ENCODE measurements at regions not wholly inside any gene's neighbourhood (a gene's known extent, or its start where the extent isn't known, plus 50 kb on each side); places are given as distances from the start of the nearest gene placed in this dataset.

GRCh38 chr4:165686756-165687155 lies 186.3 kb upstream of the TLL1 start:
- Histone ChIP-seq H3K9me1 (replicated peaks; ENCODE audit: control insufficient read depth, extremely low read depth, insufficient read depth, low read length) (no peaks in the 10 kb centered on the region), H3K79me2 (ENCODE audit: control insufficient read depth, insufficient read depth, low read length) (no peaks in the 10 kb centered on the region), H2AFZ (ENCODE audit: low read depth, low read length) (no peak overlapping the region), H3K36me3 (ENCODE audit: control insufficient read depth in 2 of 2, extremely low read depth in 1 of 2, insufficient read depth in 2 of 2, low read length in 2 of 2) (no peaks in the 10 kb centered on the region), H3K4me1 (ENCODE audit: control insufficient read depth, extremely low read depth, insufficient read depth, low read length) (peaks cover 7% of the 10 kb centered on the region), H3K4me2 (ENCODE audit: insufficient read depth, low read length) (no peak overlapping the region), H3K9ac (replicated peaks; ENCODE audit: extremely low read depth, insufficient read depth, low read length) (no peak overlapping the region), H3K4me3 (replicated peaks in 1 of 3; ENCODE audit: insufficient read depth in 1 of 3, low read depth in 1 of 3, low read length in 3 of 3) (no peak overlapping the region), H4K20me1 (replicated peaks; ENCODE audit: control insufficient read depth, extremely low read depth, insufficient read depth, low read length) (no peaks in the 10 kb centered on the region), H3K27ac (ENCODE audit: insufficient read depth, low read depth, low read length) (no peak overlapping the region), H3K9me3 (replicated peaks; ENCODE audit: control insufficient read depth, insufficient read depth, low read length) (no peaks in the 10 kb centered on the region), H3K27me3 (ENCODE audit: control insufficient read depth in 2 of 2, insufficient read depth in 2 of 2, low read length in 2 of 2) (no peaks in the 10 kb centered on the region)
- CTCF ChIA-PET: interaction anchor here (1.1 kb wide), 1 partner anchor 107 kb away, joined by 3 read pairs; no protein-coding TSS in a partner anchor
- no TSS peak for BruUV-seq (replicated peaks)
- no peak for FAIRE-seq
- no peak for DNase-seq (ENCODE audit: low read depth, low spot score)
- dilution Hi-C loops (cut with MboI; ENCODE audit: extremely low pct_ligation_motif_present, low sequenced_read_pairs): no loop called here
- intact Hi-C loops (cut with micrococcal nuclease): no loop called here
- TF ChIP-seq FOS (IDR thresholded peaks at IDR 0.05; ENCODE audit: borderline replicate concordance, insufficient read depth, low read length) (no peak), CTCF (IDR thresholded peaks at IDR 0.05; ENCODE audit: extremely low read depth in 1 of 2, insufficient read depth in 1 of 2, low read depth in 1 of 2, low read length in 2 of 2) (no peak), POLR2AphosphoS5 (IDR thresholded peaks at IDR 0.05; ENCODE audit: insufficient read depth, low read depth, low read length) (no peak), EZH2 (IDR thresholded peaks at IDR 0.05; ENCODE audit: borderline replicate concordance, low read depth, low read length, severe bottlenecking) (no peak), MAX (IDR thresholded peaks at IDR 0.05; ENCODE audit: insufficient read depth, insufficient read length) (no peak), GATA2 (IDR thresholded peaks at IDR 0.05; ENCODE audit: insufficient read depth, insufficient read length, low read depth, low read length) (no peak), JUN (IDR thresholded peaks at IDR 0.05; ENCODE audit: borderline replicate concordance, insufficient read depth, insufficient read length, low read depth) (no peak), POLR2A (IDR thresholded peaks at IDR 0.05; ENCODE audit: low read depth, low read length) (no peak), MYC (IDR thresholded peaks at IDR 0.05; ENCODE audit: low read depth, low read length) (no peak)
- POLR2A ChIA-PET: no interaction called here
